ENCODE measurements at regions not wholly inside any gene's neighbourhood (a gene's known extent, or its start where the extent isn't known, plus 50 kb on each side); places are given as distances from the start of the nearest gene placed in this dataset.

GRCh38 chr13:71018995-71019394 lies 848.0 kb downstream of the DACH1 start:
- TF ChIP-seq CTCF (optimal IDR thresholded peaks at IDR 0.05 in 1 of 3, IDR thresholded peaks at IDR 0.05 in 1 of 3, conservative IDR thresholded peaks at IDR 0.05 in 1 of 3; ENCODE audit: extremely low read depth in 1 of 3, insufficient read depth in 2 of 3, low read length in 3 of 3), result no peak
- TF ChIP-seq EZH2 (IDR thresholded peaks at IDR 0.05; ENCODE audit: low read length), result no peak
